Upper lobe of left lung (tissue), 4 donors: ENCODE measurements at regions not wholly inside any gene's neighbourhood (a gene's known extent, or its start where the extent isn't known, plus 50 kb on each side); places are given as distances from the start of the nearest gene placed in this dataset.
A peak's percentile ranks its signal among the peaks of the same experiment; 100 is the strongest.

Experiments used
- POLR2A ChIP-seq, 4 donors: fragments of 450-650 bp; IDR thresholded peaks; one replicate each; pipeline ENCODE4 v1.5.1; 2016 to 2017; ENCODE audit warnings: antibody characterized with exemption in 4 of 4, mild to moderate bottlenecking in 2 of 4
- POLR2AphosphoS5 ChIP-seq, 2 donors: sonication (generic); formaldehyde crosslinking; IDR thresholded peaks; one replicate each; pipeline ENCODE4 v1.5.1; 2017; ENCODE audit warnings: antibody characterized with exemption in 2 of 2
- TF ChIP-seq, protein P1 (sequence below), 6 experiments: fragments of 450-650 bp in 4 of 6; fragments of 200-600 bp in 2 of 6; sonication (generic) in 2 of 6; IDR thresholded peaks; one replicate each; pipeline ENCODE4 v1.5.1; 2016 to 2019; ENCODE audit warnings: antibody characterized with exemption in 6 of 6

DNA sequence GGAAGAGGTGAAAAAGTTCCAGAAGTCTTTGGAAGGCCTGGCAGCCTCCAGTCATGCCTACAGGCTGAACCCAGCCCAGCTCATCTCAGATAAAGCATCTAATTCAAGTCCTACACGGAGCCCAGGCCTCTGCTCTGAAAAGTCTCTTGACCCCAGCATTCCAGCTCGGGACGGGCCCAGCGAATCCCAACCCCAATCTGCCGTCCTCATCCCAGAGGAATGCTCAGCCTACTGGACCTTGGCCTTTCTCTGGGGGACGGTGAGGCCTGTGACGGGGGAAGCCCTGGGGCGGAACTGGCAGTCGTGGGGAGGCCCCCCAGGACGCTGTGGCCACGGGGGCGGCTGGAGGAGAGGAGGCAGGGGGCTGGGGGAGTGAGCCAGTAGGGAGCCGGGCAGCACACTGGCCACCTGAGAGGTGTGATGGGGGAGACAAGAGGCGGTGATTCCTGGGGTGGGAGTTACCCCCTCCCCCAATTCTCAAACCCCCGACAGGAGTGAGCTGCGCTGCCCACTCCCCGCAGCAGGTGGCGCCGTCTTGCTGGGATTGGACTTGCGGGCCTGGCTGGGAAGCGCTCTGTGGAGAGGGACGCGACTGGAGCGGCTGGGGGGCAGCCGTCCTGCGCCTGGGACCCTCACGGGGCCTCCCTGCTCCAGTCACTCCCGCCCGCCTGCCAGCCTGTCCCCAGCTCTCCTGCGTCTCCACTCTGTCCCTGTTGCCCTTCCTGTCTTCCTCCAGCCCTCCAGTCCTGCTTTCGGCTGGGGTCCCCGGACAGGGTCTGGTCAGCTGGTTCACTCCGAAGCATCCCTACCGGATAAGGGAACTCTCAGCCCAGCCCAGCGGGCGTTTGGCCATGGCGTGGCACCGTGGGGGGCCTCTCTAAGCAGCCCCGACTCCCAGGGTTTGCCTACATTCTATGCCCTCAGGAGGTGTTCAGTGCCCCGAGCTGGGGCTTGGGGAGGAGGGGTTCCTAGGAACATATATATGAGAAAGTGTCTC, 182.6 kb upstream of the HAAO start:
- no peak for TF ChIP-seq POLR2AphosphoS5 (IDR thresholded peaks at IDR 0.05)
- TF ChIP-seq, protein P1, sequence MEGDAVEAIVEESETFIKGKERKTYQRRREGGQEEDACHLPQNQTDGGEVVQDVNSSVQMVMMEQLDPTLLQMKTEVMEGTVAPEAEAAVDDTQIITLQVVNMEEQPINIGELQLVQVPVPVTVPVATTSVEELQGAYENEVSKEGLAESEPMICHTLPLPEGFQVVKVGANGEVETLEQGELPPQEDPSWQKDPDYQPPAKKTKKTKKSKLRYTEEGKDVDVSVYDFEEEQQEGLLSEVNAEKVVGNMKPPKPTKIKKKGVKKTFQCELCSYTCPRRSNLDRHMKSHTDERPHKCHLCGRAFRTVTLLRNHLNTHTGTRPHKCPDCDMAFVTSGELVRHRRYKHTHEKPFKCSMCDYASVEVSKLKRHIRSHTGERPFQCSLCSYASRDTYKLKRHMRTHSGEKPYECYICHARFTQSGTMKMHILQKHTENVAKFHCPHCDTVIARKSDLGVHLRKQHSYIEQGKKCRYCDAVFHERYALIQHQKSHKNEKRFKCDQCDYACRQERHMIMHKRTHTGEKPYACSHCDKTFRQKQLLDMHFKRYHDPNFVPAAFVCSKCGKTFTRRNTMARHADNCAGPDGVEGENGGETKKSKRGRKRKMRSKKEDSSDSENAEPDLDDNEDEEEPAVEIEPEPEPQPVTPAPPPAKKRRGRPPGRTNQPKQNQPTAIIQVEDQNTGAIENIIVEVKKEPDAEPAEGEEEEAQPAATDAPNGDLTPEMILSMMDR (IDR thresholded peaks at IDR 0.05), result peak; percentile 89 to 96 (median 93)
- no peak for TF ChIP-seq POLR2A (IDR thresholded peaks at IDR 0.05)
